Lung (tissue), 11 donors: ENCODE measurements at regions not wholly inside any gene's neighbourhood (a gene's known extent, or its start where the extent isn't known, plus 50 kb on each side); places are given as distances from the start of the nearest gene placed in this dataset.

Experiments used
- ATAC-seq: fragments of 200-7000 bp; cut with Tn5 transposase; one replicate; pipeline ENCODE4 v1.9.1; 2020; ENCODE audit warnings: moderate number of reproducible peaks; ENCODE audit not compliant: insufficient read depth, low FRiP score
- DNase-seq, 3 donors: peaks; one replicate each; pipeline ENCODE4 v3.0.0-alpha.2; 2013 to 2017
- H3K27ac ChIP-seq, 2 donors: one replicate each; pipeline ENCODE4 v1.5.1; 2013; ENCODE audit warnings: mild to moderate bottlenecking in 2 of 2, moderate library complexity in 2 of 2, control low read depth in 1 of 2, inconsistent platforms in 1 of 2, low read depth in 1 of 2, low read length in 1 of 2
- H3K27me3 ChIP-seq, 3 donors: one replicate each; pipeline ENCODE4 v1.5.1; 2013; ENCODE audit warnings: low read length in 2 of 3; ENCODE audit not compliant: control insufficient read depth in 3 of 3, insufficient read depth in 3 of 3
- H3K36me3 ChIP-seq, 4 donors: one replicate each; pipeline ENCODE4 v1.5.1; 2013; ENCODE audit warnings: low read length in 4 of 4, mild to moderate bottlenecking in 1 of 4, moderate library complexity in 1 of 4; ENCODE audit not compliant: control insufficient read depth in 4 of 4, insufficient read depth in 4 of 4
- H3K4me1 ChIP-seq, 5 donors: one replicate each; pipeline ENCODE4 v1.5.1; 2013; ENCODE audit warnings: low read length in 5 of 5, mild to moderate bottlenecking in 2 of 5, moderate library complexity in 1 of 5; ENCODE audit not compliant: control insufficient read depth in 5 of 5, insufficient read depth in 5 of 5
- H3K4me3 ChIP-seq: one replicate; pipeline ENCODE4 v1.5.1; 2013; ENCODE audit warnings: mild to moderate bottlenecking, control low read depth, moderate library complexity
- H3K9ac ChIP-seq, 2 donors: one replicate each; pipeline ENCODE4 v1.5.1; 2013; ENCODE audit warnings: low read length in 2 of 2, control low read depth in 1 of 2; ENCODE audit not compliant: insufficient read depth in 1 of 2
- H3K9me3 ChIP-seq, 4 donors: one replicate each; pipeline ENCODE4 v1.5.1; 2013; ENCODE audit warnings: low read length in 3 of 4, mild to moderate bottlenecking in 1 of 4, moderate library complexity in 1 of 4; ENCODE audit not compliant: control insufficient read depth in 4 of 4, insufficient read depth in 3 of 4
- CTCF ChIP-seq: IDR thresholded peaks from 2 replicates; pipeline ENCODE4 v1.5.1; 2012; ENCODE audit warnings: mild to moderate bottlenecking; ENCODE audit errors: control extremely low read depth, extremely low read depth
- WGBS, 2 donors: extraction: QIAGEN DNeasy Blood & Tissue Kit; methylation state at CpG; one replicate each; pipeline ENCODE4 v1.1.7; 2013; 5-methylcytosine and 5-hydroxymethylcytosine counted together
- donor health status: control.
- donor health status: control.
- donor health status: Bipolar disorder and iron deficiency.
- donor health status: healthy.
- donor health status: DM: yes; HTN: yes; CAD: no.

DNA sequence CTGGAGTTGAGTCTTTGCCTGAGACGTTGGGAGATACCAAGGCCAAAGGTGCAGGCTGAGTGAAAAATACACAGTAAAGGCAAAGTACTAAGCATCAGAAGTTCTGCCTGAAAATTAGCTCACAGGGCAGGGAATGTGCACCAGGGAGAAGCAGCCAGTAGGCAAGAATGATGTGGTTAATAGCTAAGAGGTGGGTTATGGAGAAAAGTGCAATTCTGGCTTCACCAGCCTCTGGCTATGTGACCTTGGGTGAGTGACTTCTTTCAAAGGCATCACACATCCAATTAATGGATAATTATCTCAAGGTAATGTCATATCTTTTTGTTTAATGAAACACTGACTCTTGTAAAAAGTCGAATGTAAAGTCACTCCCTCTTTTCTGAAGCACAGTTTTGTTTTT is 230.7 kb upstream of the FGGY start:
- TF ChIP-seq CTCF, result no peak

GRCh38 chr1:59070610-59071009 is 226.3 kb upstream of the FGGY start:
- Histone ChIP-seq H3K4me1 (peaks cover 0 to 2% (median 0%) of the 10 kb centered on the region in 5 donors), H3K27ac (no peak overlapping the region), H3K9me3 (no peaks in the 10 kb centered on the region), H3K36me3 (no peaks in the 10 kb centered on the region), H3K9ac (no peak overlapping the region), H3K27me3 (no peaks in the 10 kb centered on the region), H3K4me3 (no peak overlapping the region)
- TF ChIP-seq CTCF, result no peak
- DNase-seq (no peak), ATAC-seq (no peak)

More for the DNA sequence above, 230.7 kb upstream of the FGGY start:
- no peak overlapping the region for H3K27ac ChIP-seq
- no peaks in the 10 kb centered on the region for H3K27me3 ChIP-seq
- no peaks in the 10 kb centered on the region for H3K36me3 ChIP-seq
- no peak for ATAC-seq
- no peaks in the 10 kb centered on the region for H3K9me3 ChIP-seq
- no peak for DNase-seq
- H3K4me1 ChIP-seq, result peaks cover 0 to 6% (median 5%) of the 10 kb centered on the region in 5 donors
- WGBS, 2 donors, result 80 to 84% methylated on average over 2 of the region's 2 CpGs
- H3K4me3 ChIP-seq, result no peak overlapping the region
- no peak overlapping the region for H3K9ac ChIP-seq

DNA sequence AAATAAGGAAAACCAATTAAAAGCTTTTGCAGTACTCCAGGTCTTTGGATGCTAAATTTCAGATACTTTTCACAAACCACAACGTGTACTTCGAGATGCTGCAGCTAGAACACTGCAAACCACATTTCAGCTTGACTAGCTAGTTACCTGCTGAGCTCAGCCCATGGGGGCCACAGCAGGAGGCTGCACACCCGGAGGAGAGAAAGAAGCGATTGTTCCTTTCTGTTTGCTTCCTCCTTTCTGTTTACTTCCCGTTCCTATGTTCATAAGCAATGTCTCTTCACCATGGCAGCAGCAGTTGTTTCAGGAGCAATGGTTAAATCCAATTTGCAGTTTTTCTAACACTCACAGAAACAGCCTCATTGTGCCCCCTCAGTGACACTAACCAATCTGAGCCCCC is 225.6 kb upstream of the FGGY start:
- Histone ChIP-seq H3K27me3 (no peaks in the 10 kb centered on the region), H3K4me1 (peaks cover 0 to 2% (median 0%) of the 10 kb centered on the region in 5 donors), H3K4me3 (no peak overlapping the region), H3K27ac (no peak overlapping the region), H3K9me3 (no peaks in the 10 kb centered on the region), H3K9ac (no peak overlapping the region), H3K36me3 (no peaks in the 10 kb centered on the region)
- TF ChIP-seq CTCF, result no peak
- DNase-seq (no peak), ATAC-seq (no peak)
- 34 to 55% methylated on average over 5 of the region's 5 CpGs for WGBS, 2 donors

DNA sequence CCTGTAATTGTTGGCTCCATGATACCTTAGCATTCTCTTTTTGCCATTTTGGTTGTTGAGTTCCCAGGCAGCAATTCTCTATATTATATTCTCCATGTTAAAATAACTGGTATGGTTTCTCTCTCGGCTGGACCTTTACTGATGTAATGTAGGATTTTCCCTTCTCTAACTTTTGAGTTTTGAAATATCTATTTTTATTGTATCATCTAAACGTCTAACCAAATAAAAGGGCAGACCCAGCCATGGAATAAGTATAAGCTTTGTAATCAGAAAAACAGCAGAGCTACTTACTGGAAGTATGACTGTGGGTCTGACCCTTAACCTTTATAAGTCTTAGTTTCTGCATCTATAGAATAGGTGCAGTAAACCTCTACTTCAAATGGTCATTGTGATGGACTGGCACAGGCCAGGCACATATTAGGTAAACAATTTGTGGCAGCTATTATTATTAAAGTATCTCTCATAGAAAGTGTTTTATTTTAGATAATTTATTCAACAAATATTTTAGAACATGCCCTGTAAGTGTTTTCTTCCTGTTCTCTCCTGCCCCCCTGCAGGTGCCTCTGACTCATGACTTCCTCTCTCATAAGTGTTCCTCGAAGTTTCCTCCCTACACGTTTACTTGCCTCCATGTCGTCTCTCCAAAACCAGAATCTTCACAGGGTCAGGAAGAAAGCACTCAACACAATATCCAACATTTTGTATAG is 224.9 kb upstream of the FGGY start:
- WGBS, 2 donors, result 30 to 38% methylated on average over 5 of the region's 5 CpGs
- Histone ChIP-seq H3K27me3 (no peaks in the 10 kb centered on the region), H3K9ac (no peak overlapping the region), H3K27ac (no peak overlapping the region), H3K9me3 (no peaks in the 10 kb centered on the region), H3K4me1 (peaks cover 0 to 2% (median 0%) of the 10 kb centered on the region in 5 donors), H3K4me3 (no peak overlapping the region), H3K36me3 (no peaks in the 10 kb centered on the region)
- TF ChIP-seq CTCF, result no peak
- ATAC-seq (no peak), DNase-seq (no peak)
